ENCODE measurements at regions not wholly inside any gene's neighbourhood (a gene's known extent, or its start where the extent isn't known, plus 50 kb on each side); places are given as distances from the start of the nearest gene placed in this dataset.

DNA sequence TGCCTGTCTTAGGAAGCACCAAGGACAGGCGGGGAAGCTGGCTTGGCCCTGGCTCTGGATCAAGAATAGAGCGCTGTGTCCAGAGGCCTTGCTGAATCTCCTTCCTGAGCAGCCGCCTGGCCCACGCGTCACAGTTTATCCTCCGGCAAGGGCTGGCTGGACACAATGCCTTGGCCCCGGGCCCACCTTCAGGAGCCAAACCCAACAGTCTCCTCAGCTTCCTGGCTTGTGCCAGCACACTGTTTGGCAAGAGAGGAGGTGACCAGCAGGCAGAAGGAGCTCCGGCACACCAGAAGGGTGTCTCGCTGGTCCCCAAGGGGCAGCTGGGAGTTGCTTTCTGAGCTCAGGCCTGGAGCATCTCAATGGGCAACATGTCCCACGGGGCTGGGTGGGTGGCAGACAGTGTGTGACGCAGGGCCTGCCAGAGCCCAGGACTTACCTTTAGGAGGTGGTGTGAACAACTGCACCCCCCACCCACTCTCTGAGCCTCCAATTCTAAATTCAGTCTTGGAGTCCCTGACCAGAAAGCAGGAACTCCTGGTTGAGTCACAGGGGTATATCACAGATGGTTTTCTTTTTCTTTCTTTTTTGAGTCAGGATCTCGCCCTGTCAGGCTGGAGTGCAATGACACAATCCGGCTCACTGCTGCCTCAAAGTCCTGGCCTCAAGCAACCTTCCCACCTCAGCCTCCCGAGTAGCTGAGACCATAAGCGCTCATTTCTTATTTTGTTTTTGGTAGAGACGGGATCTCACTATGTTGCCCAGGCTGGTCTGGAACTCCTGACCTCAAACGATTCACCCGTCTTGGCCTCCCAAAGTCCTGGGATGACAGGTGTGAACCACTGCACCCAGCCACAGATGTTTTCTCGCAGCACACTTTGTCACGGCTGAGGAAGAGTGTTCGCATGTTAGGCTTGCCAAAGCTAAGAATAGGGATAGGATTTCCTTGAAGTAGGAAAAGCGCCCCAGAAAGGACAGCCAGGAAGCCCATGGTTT is 361.2 kb downstream of the BCOR start:
- Histone ChIP-seq H3K9me3 (ENCODE audit: control insufficient read depth, insufficient read depth, low read length) (no peaks in the 10 kb centered on the region), H3K4me1 (ENCODE audit: control insufficient read depth, insufficient read depth, low read length) (no peaks in the 10 kb centered on the region), H3K27me3 (ENCODE audit: control insufficient read depth, insufficient read depth, low read length) (no peaks in the 10 kb centered on the region; the same call in 1 of the 2 replicates), H3K4me3 (ENCODE audit: low read depth, low read length) (no peak overlapping the region), H3K27ac (ENCODE audit: low read depth, low read length) (no peak overlapping the region), H3K36me3 (ENCODE audit: control insufficient read depth, insufficient read depth, low read length) (no peaks in the 10 kb centered on the region), H3K9ac (ENCODE audit: low read depth, low read length) (no peak overlapping the region)

DNA sequence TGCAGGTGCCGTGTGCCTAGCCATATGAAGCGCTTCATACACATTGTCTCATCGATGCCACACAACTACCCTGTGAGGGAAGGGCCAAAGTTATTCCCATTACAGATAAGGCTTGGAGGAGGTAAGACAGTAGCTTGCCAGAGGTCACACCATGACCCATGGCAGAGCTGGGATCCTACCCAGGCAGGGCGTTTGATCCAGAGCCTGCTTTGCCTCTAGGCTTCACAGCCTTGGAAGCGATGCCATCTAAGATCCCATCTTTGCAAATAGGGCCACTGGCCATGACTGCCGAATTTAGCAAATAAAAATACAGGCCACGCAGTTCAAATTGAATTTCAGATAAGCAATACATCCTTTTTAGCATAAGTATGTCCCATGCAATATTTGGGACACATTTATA is 358.2 kb downstream of the BCOR start:
- H3K27me3 ChIP-seq (ENCODE audit: control insufficient read depth, insufficient read depth, low read length): no peaks in the 10 kb centered on the region
- no peaks in the 10 kb centered on the region for H3K4me1 ChIP-seq (ENCODE audit: control insufficient read depth, insufficient read depth, low read length)
- H3K9ac ChIP-seq (ENCODE audit: low read depth, low read length): no peak overlapping the region
- no peaks in the 10 kb centered on the region for H3K9me3 ChIP-seq (ENCODE audit: control insufficient read depth, insufficient read depth, low read length)
- H3K4me3 ChIP-seq (ENCODE audit: low read depth, low read length): no peak overlapping the region
- H3K27ac ChIP-seq (ENCODE audit: low read depth, low read length): no peak overlapping the region
- H3K36me3 ChIP-seq (ENCODE audit: control insufficient read depth, insufficient read depth, low read length): no peaks in the 10 kb centered on the region

DNA sequence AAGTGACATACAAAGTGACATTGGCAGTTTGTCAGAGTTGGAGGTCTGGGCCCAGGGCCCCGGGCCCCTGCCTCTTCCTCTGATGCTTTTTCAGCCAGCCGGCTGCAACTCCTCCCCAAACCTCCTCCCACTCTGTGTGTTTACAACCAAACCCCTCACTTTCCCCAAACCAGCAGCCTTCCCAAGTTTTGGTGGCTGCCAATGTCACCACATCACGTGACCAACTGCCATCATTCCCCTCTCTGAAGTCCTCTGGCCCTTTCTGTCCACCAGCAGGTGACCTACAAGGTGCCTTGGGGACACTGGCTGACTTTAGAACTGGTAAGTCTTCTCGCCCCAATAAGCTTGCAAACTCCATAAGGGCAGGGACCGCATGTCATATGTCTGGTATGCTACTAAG is 357.7 kb downstream of the BCOR start:
- H3K4me3 ChIP-seq (ENCODE audit: low read depth, low read length): no peak overlapping the region
- no peaks in the 10 kb centered on the region for H3K9me3 ChIP-seq (ENCODE audit: control insufficient read depth, insufficient read depth, low read length)
- no peak overlapping the region for H3K27ac ChIP-seq (ENCODE audit: low read depth, low read length)
- H3K27me3 ChIP-seq (ENCODE audit: control insufficient read depth, insufficient read depth, low read length): no peaks in the 10 kb centered on the region
- H3K4me1 ChIP-seq (ENCODE audit: control insufficient read depth, insufficient read depth, low read length): no peaks in the 10 kb centered on the region
- no peaks in the 10 kb centered on the region for H3K36me3 ChIP-seq (ENCODE audit: control insufficient read depth, insufficient read depth, low read length)
- H3K9ac ChIP-seq (ENCODE audit: low read depth, low read length): no peak overlapping the region

DNA sequence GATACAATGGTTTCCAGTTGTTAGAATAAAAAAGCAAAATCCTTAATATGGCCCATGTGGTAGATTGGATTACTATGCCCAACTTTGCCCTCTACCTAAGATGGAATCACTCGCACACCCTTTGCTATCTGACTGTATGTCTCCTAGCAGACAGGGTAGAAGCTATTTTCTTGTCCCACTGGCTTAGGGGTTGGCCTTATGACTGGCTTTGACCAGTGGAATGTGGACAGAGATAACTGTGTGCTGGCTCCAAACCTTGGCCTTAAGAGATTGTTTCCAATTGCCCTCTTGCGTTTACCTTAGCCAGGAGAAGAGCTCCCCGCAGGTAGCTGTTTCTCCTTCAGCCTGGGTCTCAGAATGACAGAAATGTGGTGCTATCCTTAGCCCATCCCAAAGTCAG is 355.9 kb downstream of the BCOR start:
- Histone ChIP-seq H3K9ac (ENCODE audit: low read depth, low read length) (no peak overlapping the region), H3K9me3 (ENCODE audit: control insufficient read depth, insufficient read depth, low read length) (no peaks in the 10 kb centered on the region), H3K27me3 (ENCODE audit: control insufficient read depth, insufficient read depth, low read length) (no peaks in the 10 kb centered on the region), H3K36me3 (ENCODE audit: control insufficient read depth, insufficient read depth, low read length) (no peaks in the 10 kb centered on the region), H3K4me3 (ENCODE audit: low read depth, low read length) (no peak overlapping the region), H3K27ac (ENCODE audit: low read depth, low read length) (no peak overlapping the region), H3K4me1 (ENCODE audit: control insufficient read depth, insufficient read depth, low read length) (no peaks in the 10 kb centered on the region)

DNA sequence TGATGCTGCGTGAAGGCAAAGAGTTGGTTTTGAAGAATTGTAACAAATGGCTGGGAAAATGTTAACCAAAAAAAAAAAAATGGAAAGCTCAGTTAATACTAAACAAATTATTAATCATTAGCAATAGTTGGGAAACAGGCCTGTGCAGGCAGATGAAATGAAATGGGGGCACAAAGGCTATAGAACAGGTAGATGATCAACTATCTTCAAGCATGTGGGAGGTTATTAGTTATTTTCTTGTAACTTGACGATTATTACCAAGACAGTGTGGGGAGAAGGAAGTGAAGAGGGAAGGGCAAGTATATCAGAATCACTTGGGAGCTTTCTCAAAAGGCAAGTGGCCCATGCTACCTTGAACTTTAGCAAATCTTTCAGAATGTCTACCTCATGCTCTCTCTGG is 351.9 kb downstream of the BCOR start:
- Histone ChIP-seq H3K27me3 (ENCODE audit: control insufficient read depth, insufficient read depth, low read length) (no peaks in the 10 kb centered on the region), H3K36me3 (ENCODE audit: control insufficient read depth, insufficient read depth, low read length) (no peaks in the 10 kb centered on the region), H3K27ac (ENCODE audit: low read depth, low read length) (no peak overlapping the region), H3K4me1 (ENCODE audit: control insufficient read depth, insufficient read depth, low read length) (no peaks in the 10 kb centered on the region), H3K9me3 (ENCODE audit: control insufficient read depth, insufficient read depth, low read length) (no peaks in the 10 kb centered on the region), H3K9ac (ENCODE audit: low read depth, low read length) (no peak overlapping the region), H3K4me3 (ENCODE audit: low read depth, low read length) (no peak overlapping the region)

DNA sequence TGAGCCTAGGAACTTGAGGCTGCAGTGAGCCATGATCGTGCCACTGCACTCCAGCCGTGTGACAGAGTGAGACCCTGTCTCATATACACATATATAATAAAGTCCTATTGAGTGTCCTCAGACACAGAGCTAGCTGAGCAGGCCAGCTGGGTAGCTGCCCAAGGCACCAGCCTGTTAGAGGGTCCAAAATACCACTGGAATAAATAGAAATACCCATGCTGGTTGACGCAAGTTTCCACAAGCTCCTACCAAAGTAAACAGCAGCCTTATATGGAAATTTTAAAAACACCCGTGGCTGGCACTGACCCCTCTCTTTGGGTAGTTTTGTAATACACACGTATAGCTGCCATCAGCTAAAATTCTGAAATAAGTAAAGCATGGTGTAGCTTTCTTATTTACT is 348.6 kb downstream of the BCOR start:
- H3K9ac ChIP-seq (ENCODE audit: low read depth, low read length): no peak overlapping the region
- H3K27ac ChIP-seq (ENCODE audit: low read depth, low read length): no peak overlapping the region
- no peaks in the 10 kb centered on the region for H3K27me3 ChIP-seq (ENCODE audit: control insufficient read depth, insufficient read depth, low read length)
- H3K9me3 ChIP-seq (ENCODE audit: control insufficient read depth, insufficient read depth, low read length): no peaks in the 10 kb centered on the region
- no peaks in the 10 kb centered on the region for H3K4me1 ChIP-seq (ENCODE audit: control insufficient read depth, insufficient read depth, low read length)
- no peak overlapping the region for H3K4me3 ChIP-seq (ENCODE audit: low read depth, low read length)
- H3K36me3 ChIP-seq (ENCODE audit: control insufficient read depth, insufficient read depth, low read length): no peaks in the 10 kb centered on the region

DNA sequence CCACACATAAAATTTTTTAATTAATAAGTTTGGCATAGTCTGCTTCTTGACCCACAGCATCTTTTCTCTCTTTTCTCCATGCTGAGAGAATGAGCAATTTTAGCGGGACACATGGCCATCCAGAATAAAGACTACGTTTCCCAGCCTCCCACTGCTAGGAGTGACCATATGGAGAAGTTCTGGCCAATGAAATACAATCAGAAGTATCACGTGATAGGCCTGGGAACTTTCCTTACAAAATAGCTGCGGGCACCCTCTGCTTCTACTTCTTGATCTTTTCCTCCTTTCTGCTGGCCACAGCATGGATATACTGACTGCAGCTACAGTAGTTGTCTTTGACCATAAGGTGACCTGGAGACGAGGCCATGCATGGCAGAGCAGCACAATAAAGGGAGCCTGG is 348.0 kb downstream of the BCOR start:
- Histone ChIP-seq H3K27ac (ENCODE audit: low read depth, low read length) (no peak overlapping the region), H3K4me1 (ENCODE audit: control insufficient read depth, insufficient read depth, low read length) (no peaks in the 10 kb centered on the region), H3K36me3 (ENCODE audit: control insufficient read depth, insufficient read depth, low read length) (no peaks in the 10 kb centered on the region)

DNA sequence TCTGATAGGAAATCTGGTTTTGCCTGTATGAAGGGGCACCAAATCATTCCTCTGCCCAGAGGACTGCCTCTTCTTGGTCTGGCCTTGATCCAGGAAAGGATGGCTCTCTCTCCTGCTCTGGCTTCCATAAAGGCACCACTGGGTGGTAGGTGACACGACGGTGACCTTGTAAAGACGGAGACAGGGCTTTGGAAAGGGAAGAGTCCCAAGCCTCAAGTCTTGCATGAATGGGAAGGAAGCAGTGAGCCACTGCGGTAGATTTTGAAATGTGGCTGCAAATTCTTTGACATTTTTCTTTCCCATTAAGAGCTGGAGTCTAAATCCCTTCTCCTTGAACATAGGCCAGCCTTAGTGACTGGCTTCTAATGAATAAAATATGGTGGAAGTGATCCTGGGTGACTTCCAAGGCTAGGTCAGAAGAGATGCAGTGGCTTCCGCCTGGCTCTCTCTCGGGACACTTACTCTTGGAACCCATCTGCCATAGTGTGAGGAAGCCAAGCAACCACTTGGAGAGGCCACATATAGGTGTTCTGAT is 347.4 kb downstream of the BCOR start:
- no peaks in the 10 kb centered on the region for H3K4me1 ChIP-seq (ENCODE audit: control insufficient read depth, insufficient read depth, low read length)
- H3K36me3 ChIP-seq (ENCODE audit: control insufficient read depth, insufficient read depth, low read length): no peaks in the 10 kb centered on the region
- no peak overlapping the region for H3K9ac ChIP-seq (ENCODE audit: low read depth, low read length)
- no peak overlapping the region for H3K4me3 ChIP-seq (ENCODE audit: low read depth, low read length)
- no peak overlapping the region for H3K27ac ChIP-seq (ENCODE audit: low read depth, low read length)
- no peaks in the 10 kb centered on the region for H3K9me3 ChIP-seq (ENCODE audit: control insufficient read depth, insufficient read depth, low read length)
- H3K27me3 ChIP-seq (ENCODE audit: control insufficient read depth, insufficient read depth, low read length): no peaks in the 10 kb centered on the region

More for the DNA sequence above, 348.0 kb downstream of the BCOR start:
- no peak overlapping the region for H3K9ac ChIP-seq (ENCODE audit: low read depth, low read length)
- H3K4me3 ChIP-seq (ENCODE audit: low read depth, low read length): no peak overlapping the region
- H3K9me3 ChIP-seq (ENCODE audit: control insufficient read depth, insufficient read depth, low read length): no peaks in the 10 kb centered on the region
- no peaks in the 10 kb centered on the region for H3K27me3 ChIP-seq (ENCODE audit: control insufficient read depth, insufficient read depth, low read length)

DNA sequence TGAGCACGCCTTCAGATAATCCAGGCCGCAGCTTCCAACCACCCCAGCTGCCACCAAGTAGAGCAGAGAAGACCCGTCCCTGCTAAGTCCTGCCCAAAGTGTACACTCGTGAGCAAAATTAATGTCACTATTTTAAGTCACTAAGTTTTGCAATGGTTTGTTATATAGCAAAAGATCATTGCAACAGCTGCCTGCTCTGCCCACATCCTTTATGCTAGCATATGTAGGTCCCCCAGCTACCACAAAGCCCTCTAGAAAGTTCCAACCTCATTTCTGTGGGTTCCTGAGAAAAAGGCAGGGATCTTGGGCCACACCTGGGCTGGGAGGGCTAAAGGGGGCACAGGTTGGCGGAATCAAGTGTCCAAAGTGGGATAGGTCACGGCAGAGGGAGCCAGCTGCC is 346.9 kb downstream of the BCOR start:
- Histone ChIP-seq H3K36me3 (ENCODE audit: control insufficient read depth, insufficient read depth, low read length) (no peaks in the 10 kb centered on the region), H3K27ac (ENCODE audit: low read depth, low read length) (no peak overlapping the region), H3K27me3 (ENCODE audit: control insufficient read depth, insufficient read depth, low read length) (no peaks in the 10 kb centered on the region), H3K4me1 (ENCODE audit: control insufficient read depth, insufficient read depth, low read length) (no peaks in the 10 kb centered on the region), H3K4me3 (ENCODE audit: low read depth, low read length) (no peak overlapping the region), H3K9ac (ENCODE audit: low read depth, low read length) (no peak overlapping the region), H3K9me3 (ENCODE audit: control insufficient read depth, insufficient read depth, low read length) (no peaks in the 10 kb centered on the region)

DNA sequence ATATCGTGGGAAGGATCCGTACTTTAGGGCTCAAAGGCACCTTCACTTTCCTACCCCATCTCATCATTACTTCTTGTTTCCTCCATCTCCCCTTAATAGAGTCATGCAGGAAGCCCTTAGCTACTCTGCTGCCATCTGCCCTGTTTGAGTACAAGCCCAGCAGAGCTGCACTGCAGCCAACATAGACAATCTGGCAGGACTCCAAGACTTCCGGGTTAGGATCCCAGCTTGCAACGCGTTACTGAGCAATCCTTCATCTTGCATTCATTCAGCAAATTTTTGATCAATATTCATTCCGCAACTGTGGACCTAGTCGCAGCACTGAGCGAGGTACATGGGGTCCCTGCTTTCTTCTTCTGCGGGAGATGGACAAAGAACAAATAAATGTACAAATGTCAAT is 344.9 kb downstream of the BCOR start:
- H3K27ac ChIP-seq (ENCODE audit: low read depth, low read length): no peak overlapping the region
- no peaks in the 10 kb centered on the region for H3K27me3 ChIP-seq (ENCODE audit: control insufficient read depth, insufficient read depth, low read length)
- H3K4me1 ChIP-seq (ENCODE audit: control insufficient read depth, insufficient read depth, low read length): peaks cover 8% of the 10 kb centered on the region
- H3K9ac ChIP-seq (ENCODE audit: low read depth, low read length): no peak overlapping the region
- no peak overlapping the region for H3K4me3 ChIP-seq (ENCODE audit: low read depth, low read length)
- H3K9me3 ChIP-seq (ENCODE audit: control insufficient read depth, insufficient read depth, low read length): no peaks in the 10 kb centered on the region
- H3K36me3 ChIP-seq (ENCODE audit: control insufficient read depth, insufficient read depth, low read length): no peaks in the 10 kb centered on the region

DNA sequence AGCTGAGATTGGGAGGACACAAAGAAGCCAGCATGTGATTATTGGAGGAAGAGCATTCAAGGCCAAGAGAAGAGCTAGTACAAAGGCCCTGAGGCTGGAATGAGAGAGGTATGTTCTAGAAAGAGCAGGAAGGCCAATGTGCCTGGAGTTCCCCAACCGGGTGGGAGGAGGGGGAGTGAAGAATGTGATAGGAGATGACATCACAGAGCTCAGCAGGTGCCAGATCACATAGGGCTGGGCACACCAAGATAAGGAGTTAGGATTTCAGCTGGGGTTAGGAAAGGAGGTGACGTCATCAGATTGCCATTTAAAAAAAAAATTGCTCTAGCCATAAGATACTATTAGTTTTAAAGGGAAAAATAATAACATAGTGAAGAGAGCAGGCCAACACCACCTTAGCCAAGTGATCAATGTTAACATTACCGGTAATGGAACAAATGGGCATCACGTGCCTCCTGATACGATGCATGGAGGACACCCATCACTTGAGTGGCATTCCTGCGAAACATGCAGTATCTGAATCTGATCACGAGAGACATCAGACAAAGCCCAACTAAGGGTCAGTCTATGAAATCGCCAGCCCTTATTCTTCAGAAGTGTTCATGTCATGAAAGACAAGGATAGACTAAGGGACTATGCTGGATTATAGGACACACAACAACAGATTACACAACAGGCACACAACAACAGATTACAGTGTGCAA is 344.3 kb downstream of the BCOR start:
- Histone ChIP-seq H3K27me3 (ENCODE audit: control insufficient read depth, insufficient read depth, low read length) (no peaks in the 10 kb centered on the region), H3K9me3 (ENCODE audit: control insufficient read depth, insufficient read depth, low read length) (no peaks in the 10 kb centered on the region), H3K9ac (ENCODE audit: low read depth, low read length) (no peak overlapping the region), H3K4me1 (ENCODE audit: control insufficient read depth, insufficient read depth, low read length) (peaks cover 9% of the 10 kb centered on the region), H3K36me3 (ENCODE audit: control insufficient read depth, insufficient read depth, low read length) (no peaks in the 10 kb centered on the region), H3K4me3 (ENCODE audit: low read depth, low read length) (no peak overlapping the region), H3K27ac (ENCODE audit: low read depth, low read length) (no peak overlapping the region)
